CD14-positive monocyte (primary cell): ENCODE measurements at regions not wholly inside any gene's neighbourhood (a gene's known extent, or its start where the extent isn't known, plus 50 kb on each side); places are given as distances from the start of the nearest gene placed in this dataset.

Experiments
- DNase-seq, 3 donors: peaks; one replicate each; pipeline ENCODE4 v3.0.0-alpha.2; 2011 to 2022
- H2AFZ ChIP-seq: 2 replicates; pipeline ENCODE4 v1.6.0; 2012; ENCODE audit warnings: mild to moderate bottlenecking, low read depth, low read length, inconsistent platforms; ENCODE audit not compliant: insufficient read depth, poor library complexity, severe bottlenecking
- H3K27ac ChIP-seq, 2 donors: 1 replicate in 1 of 2; 2 replicates in 1 of 2; pipeline ENCODE4 v1.5.1; 2012 to 2013; ENCODE audit warnings: low read length in 2 of 2, control low read depth in 1 of 2, inconsistent platforms in 1 of 2, low read depth in 1 of 2, mild to moderate bottlenecking in 1 of 2
- H3K27me3 ChIP-seq, 2 donors: one replicate each; pipeline versions ENCODE4 v1.6.0 to v1.6.1; 2011 to 2013; ENCODE audit warnings: low read length in 2 of 2; ENCODE audit not compliant: control insufficient read depth in 2 of 2, insufficient read depth in 2 of 2
- H3K36me3 ChIP-seq, 2 donors: replicated peaks in 1 of 2; 1 replicate in 1 of 2; 2 replicates in 1 of 2; pipeline versions ENCODE4 v1.5.1 to v1.6.1; 2012 to 2013; ENCODE audit warnings: low read length in 2 of 2, control low read depth in 1 of 2, inconsistent platforms in 1 of 2, mild to moderate bottlenecking in 1 of 2; ENCODE audit not compliant: insufficient read depth in 2 of 2, control insufficient read depth in 1 of 2
- H3K4me1 ChIP-seq, 2 donors: 1 replicate in 1 of 2; 2 replicates in 1 of 2; pipeline versions ENCODE4 v1.5.1 to v1.6.1; 2012 to 2013; ENCODE audit warnings: low read length in 2 of 2, control low read depth in 1 of 2, inconsistent platforms in 1 of 2, mild to moderate bottlenecking in 1 of 2, moderate library complexity in 1 of 2; ENCODE audit not compliant: insufficient read depth in 2 of 2, control insufficient read depth in 1 of 2
- H3K4me2 ChIP-seq: replicated peaks from 2 replicates; pipeline ENCODE3; 2012; ENCODE audit warnings: low read length, moderate library complexity, mild to moderate bottlenecking; ENCODE audit not compliant: poor library complexity, severe bottlenecking; ENCODE audit errors: extremely low read depth
- H3K4me3 ChIP-seq, 3 experiments: fragments of 200-600 bp in 1 of 3; sonication (generic) in 1 of 3; replicated peaks in 1 of 3; 1 replicate in 2 of 3; 2 replicates in 1 of 3; pipeline ENCODE4 v1.5.1; 2011 to 2013; ENCODE audit warnings: low read length in 3 of 3, mild to moderate bottlenecking in 3 of 3, control low read depth in 2 of 3, low read depth in 2 of 3, inconsistent platforms in 1 of 3, moderate library complexity in 1 of 3
- H3K79me2 ChIP-seq: 2 replicates; pipeline ENCODE4 v1.6.0; 2012; ENCODE audit warnings: mild to moderate bottlenecking, control low read depth, inconsistent platforms, low read length, moderate library complexity; ENCODE audit not compliant: insufficient read depth
- H3K9ac ChIP-seq: 2 replicates; pipeline ENCODE4 v1.6.0; 2017; ENCODE audit warnings: low read length, mild to moderate bottlenecking; ENCODE audit not compliant: insufficient read depth, poor library complexity, severe bottlenecking
- H3K9me3 ChIP-seq, 2 donors: replicated peaks in 1 of 2; 1 replicate in 1 of 2; 2 replicates in 1 of 2; pipeline versions ENCODE4 v1.5.1 to v1.6.1; 2012 to 2013; ENCODE audit warnings: low read length in 2 of 2, control low read depth in 1 of 2; ENCODE audit not compliant: control insufficient read depth in 1 of 2, insufficient read depth in 1 of 2
- H4K20me1 ChIP-seq: 2 replicates; pipeline ENCODE4 v1.6.0; 2012; ENCODE audit warnings: mild to moderate bottlenecking, low read length, control low read depth, moderate library complexity; ENCODE audit not compliant: insufficient read depth
- H3K27ac Mint-ChIP-seq, 7 donors: one replicate each; pipeline ENCODE4 v1.8.0; 2020; ENCODE audit warnings: mild to moderate bottlenecking in 7 of 7, mixed read lengths in 7 of 7, moderate library complexity in 6 of 7, inconsistent platforms in 2 of 7
- H3K27me3 Mint-ChIP-seq, 3 donors: one replicate each; pipeline ENCODE4 v1.8.0; 2021 to 2022; ENCODE audit warnings: low read depth in 3 of 3, mild to moderate bottlenecking in 3 of 3, mixed read lengths in 3 of 3, moderate library complexity in 3 of 3, inconsistent platforms in 1 of 3
- H3K36me3 Mint-ChIP-seq, 2 donors: one replicate each; pipeline ENCODE4 v1.8.0; 2020; ENCODE audit warnings: mixed read lengths in 2 of 2, inconsistent platforms in 1 of 2, mild to moderate bottlenecking in 1 of 2
- H3K4me1 Mint-ChIP-seq: one replicate; pipeline ENCODE4 v1.8.0; 2020; ENCODE audit warnings: mild to moderate bottlenecking, mixed read lengths
- H3K4me3 Mint-ChIP-seq, 2 donors: one replicate each; pipeline ENCODE4 v1.8.0; 2020; ENCODE audit warnings: mild to moderate bottlenecking in 2 of 2, mixed read lengths in 2 of 2, moderate library complexity in 1 of 2
- H3K9me3 Mint-ChIP-seq, 7 donors: one replicate each; pipeline ENCODE4 v1.8.0; 2020 to 2022; ENCODE audit warnings: mixed read lengths in 7 of 7, mild to moderate bottlenecking in 6 of 7, moderate library complexity in 6 of 7, inconsistent platforms in 2 of 7
- WGBS: methylation state at CpG from one replicate; pipeline ENCODE4 v1.1.5; 2013; ENCODE audit warnings: missing lambda C conversion rate; ENCODE audit not compliant: insufficient coverage; 5-methylcytosine and 5-hydroxymethylcytosine counted together
- intact Hi-C, 2 donors: fragments of 100-400 bp; cut with micrococcal nuclease; formaldehyde crosslinking; loops; one replicate each; pipeline versions ENCODE4 v1.15.0 to v1.15.1; 2023
- TF ChIP-seq, protein P1 (sequence below): fragments of 200-600 bp; IDR thresholded peaks from one replicate; pipeline ENCODE4 v1.8.0; 2022; ENCODE audit warnings: antibody characterized with exemption, mild to moderate bottlenecking

DNA sequence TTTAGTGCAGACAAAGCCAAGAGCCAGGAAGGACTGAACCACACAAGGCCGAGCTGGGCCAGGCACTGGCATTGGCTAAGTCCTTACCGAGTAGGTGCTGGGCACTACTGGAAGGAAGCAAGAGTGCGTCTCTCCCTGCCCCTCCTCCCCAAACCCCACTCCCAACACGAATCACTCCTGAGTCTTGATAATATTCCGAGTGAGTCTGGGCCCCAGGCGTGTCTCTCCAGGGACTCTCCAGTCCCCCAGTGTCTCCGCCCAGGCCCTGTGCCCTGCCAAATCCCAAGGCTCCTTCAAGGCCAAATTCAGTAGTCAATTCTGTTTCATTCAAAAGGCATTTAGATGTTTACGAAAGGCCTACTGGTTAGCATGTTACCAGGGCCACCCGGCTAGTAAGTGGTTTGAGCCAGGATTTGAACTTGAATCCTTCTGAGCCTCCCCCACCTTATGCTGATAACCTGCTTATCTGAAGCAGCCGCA lies 82.8 kb downstream of the GLI2 start:
- no peaks in the 10 kb centered on the region for H3K4me1 ChIP-seq
- H3K27ac ChIP-seq, result no peak overlapping the region
- H3K4me3 Mint-ChIP-seq, result no peak overlapping the region
- no peak overlapping the region for H2AFZ ChIP-seq
- TF ChIP-seq, protein P1, sequence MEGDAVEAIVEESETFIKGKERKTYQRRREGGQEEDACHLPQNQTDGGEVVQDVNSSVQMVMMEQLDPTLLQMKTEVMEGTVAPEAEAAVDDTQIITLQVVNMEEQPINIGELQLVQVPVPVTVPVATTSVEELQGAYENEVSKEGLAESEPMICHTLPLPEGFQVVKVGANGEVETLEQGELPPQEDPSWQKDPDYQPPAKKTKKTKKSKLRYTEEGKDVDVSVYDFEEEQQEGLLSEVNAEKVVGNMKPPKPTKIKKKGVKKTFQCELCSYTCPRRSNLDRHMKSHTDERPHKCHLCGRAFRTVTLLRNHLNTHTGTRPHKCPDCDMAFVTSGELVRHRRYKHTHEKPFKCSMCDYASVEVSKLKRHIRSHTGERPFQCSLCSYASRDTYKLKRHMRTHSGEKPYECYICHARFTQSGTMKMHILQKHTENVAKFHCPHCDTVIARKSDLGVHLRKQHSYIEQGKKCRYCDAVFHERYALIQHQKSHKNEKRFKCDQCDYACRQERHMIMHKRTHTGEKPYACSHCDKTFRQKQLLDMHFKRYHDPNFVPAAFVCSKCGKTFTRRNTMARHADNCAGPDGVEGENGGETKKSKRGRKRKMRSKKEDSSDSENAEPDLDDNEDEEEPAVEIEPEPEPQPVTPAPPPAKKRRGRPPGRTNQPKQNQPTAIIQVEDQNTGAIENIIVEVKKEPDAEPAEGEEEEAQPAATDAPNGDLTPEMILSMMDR, result no peak
- no peak overlapping the region for H3K4me3 ChIP-seq
- H3K27me3 Mint-ChIP-seq, result peaks cover 0 to 7% (median 4%) of the 10 kb centered on the region in 3 donors
- H4K20me1 ChIP-seq, result no peaks in the 10 kb centered on the region
- no peak overlapping the region for H3K4me2 ChIP-seq
- intact Hi-C loops, result no loop called here
- H3K4me1 Mint-ChIP-seq, result no peaks in the 10 kb centered on the region
- H3K9me3 Mint-ChIP-seq, result peaks cover 0 to 2% (median 0%) of the 10 kb centered on the region in 7 donors
- H3K9ac ChIP-seq, result no peak overlapping the region
- no peaks in the 10 kb centered on the region for H3K36me3 ChIP-seq
- no peaks in the 10 kb centered on the region for H3K36me3 Mint-ChIP-seq
- no peaks in the 10 kb centered on the region for H3K27me3 ChIP-seq
- H3K79me2 ChIP-seq, result no peaks in the 10 kb centered on the region
- H3K27ac Mint-ChIP-seq, result no peak overlapping the region
- H3K9me3 ChIP-seq, result no peaks in the 10 kb centered on the region
- no peak for DNase-seq
- WGBS, result 88% methylated on average over 9 of the region's 10 CpGs

- no peak overlapping the region for H3K4me3 Mint-ChIP-seq
- H2AFZ ChIP-seq, result no peak overlapping the region
- no peaks in the 10 kb centered on the region for H3K4me1 ChIP-seq
- TF ChIP-seq, protein P1, result no peak
- H3K9me3 Mint-ChIP-seq, result peaks cover 0 to 2% (median 0%) of the 10 kb centered on the region in 7 donors
- no peak overlapping the region for H3K4me3 ChIP-seq
- peaks cover 0 to 7% (median 2%) of the 10 kb centered on the region in 3 donors for H3K27me3 Mint-ChIP-seq
- no peaks in the 10 kb centered on the region for H3K27me3 ChIP-seq
- intact Hi-C loops, result no loop called here
- H3K4me2 ChIP-seq, result no peak overlapping the region
- H3K79me2 ChIP-seq, result no peaks in the 10 kb centered on the region
- 86% methylated on average over 4 of the region's 5 CpGs for WGBS
- no peaks in the 10 kb centered on the region for H3K9me3 ChIP-seq
- no peaks in the 10 kb centered on the region for H4K20me1 ChIP-seq
- no peak for DNase-seq
- no peaks in the 10 kb centered on the region for H3K36me3 Mint-ChIP-seq
- H3K4me1 Mint-ChIP-seq, result no peaks in the 10 kb centered on the region
- H3K27ac Mint-ChIP-seq, result no peak overlapping the region
- H3K27ac ChIP-seq, result no peak overlapping the region
- H3K36me3 ChIP-seq, result no peaks in the 10 kb centered on the region
- H3K9ac ChIP-seq, result no peak overlapping the region
Observed at GRCh38 chr2:120819720-120820210, 84.1 kb downstream of the GLI2 start.
